ENCODE measurements at regions not wholly inside any gene's neighbourhood (a gene's known extent, or its start where the extent isn't known, plus 50 kb on each side); places are given as distances from the start of the nearest gene placed in this dataset.

- no peak for DNase-seq (ENCODE audit: low read depth)
- TF ChIP-seq CTCF (IDR thresholded peaks at IDR 0.05; ENCODE audit: insufficient read depth, low read depth, low read length, missing control alignments), result no peak
- no peak overlapping the region for H3K4me3 ChIP-seq (ENCODE audit: low read depth, low read length)
Observed at GRCh38 chr5:61737301-61737963, 405.4 kb downstream of the ZSWIM6 start.

GRCh38 chr5:61737964-61738340 lies 405.9 kb downstream of the ZSWIM6 start:
- TF ChIP-seq CTCF (IDR thresholded peaks at IDR 0.05; ENCODE audit: insufficient read depth, low read depth, low read length, missing control alignments), result no peak
- DNase-seq (ENCODE audit: low read depth), result no peak
- no peak overlapping the region for H3K4me3 ChIP-seq (ENCODE audit: low read depth, low read length)

- no peak for TF ChIP-seq CTCF (IDR thresholded peaks at IDR 0.05; ENCODE audit: insufficient read depth, low read depth, low read length, missing control alignments)
- no peak for DNase-seq (ENCODE audit: low read depth)
- H3K4me3 ChIP-seq (ENCODE audit: low read depth, low read length), result no peak overlapping the region
Observed at GRCh38 chr5:61738446-61738845, 406.4 kb downstream of the ZSWIM6 start.

GRCh38 chr5:61744690-61745619 lies 412.9 kb downstream of the ZSWIM6 start:
- H3K4me3 ChIP-seq (ENCODE audit: low read depth, low read length), result no peak overlapping the region
- no peak for TF ChIP-seq CTCF (IDR thresholded peaks at IDR 0.05; ENCODE audit: insufficient read depth, low read depth, low read length, missing control alignments)
- DNase-seq (ENCODE audit: low read depth), result no peak

GRCh38 chr5:61746831-61747575 lies 414.9 kb downstream of the ZSWIM6 start:
- no peak for TF ChIP-seq CTCF (IDR thresholded peaks at IDR 0.05; ENCODE audit: insufficient read depth, low read depth, low read length, missing control alignments)
- no peak for DNase-seq (ENCODE audit: low read depth)
- H3K4me3 ChIP-seq (ENCODE audit: low read depth, low read length), result no peak overlapping the region

GRCh38 chr5:61748121-61748520 lies 416.1 kb downstream of the ZSWIM6 start:
- no peak for DNase-seq (ENCODE audit: low read depth)
- H3K4me3 ChIP-seq (ENCODE audit: low read depth, low read length), result no peak overlapping the region
- no peak for TF ChIP-seq CTCF (IDR thresholded peaks at IDR 0.05; ENCODE audit: insufficient read depth, low read depth, low read length, missing control alignments)
